GM12873 (cell line): ENCODE measurements at regions not wholly inside any gene's neighbourhood (a gene's known extent, or its start where the extent isn't known, plus 50 kb on each side); places are given as distances from the start of the nearest gene placed in this dataset.

Source experiments
- CTCF ChIP-seq: IDR thresholded peaks from 2 replicates; pipeline ENCODE4 v1.5.1; 2012; ENCODE audit warnings: low read depth, mild to moderate bottlenecking, moderate library complexity, low read length, control low read depth; ENCODE audit not compliant: insufficient read depth; ENCODE audit errors: missing control alignments

GRCh38 chr21:36532769-36533467 is 53.0 kb upstream of the CLDN14 start:
- no peak for TF ChIP-seq CTCF

- TF ChIP-seq CTCF: no peak
Measured at GRCh38 chr21:36533468-36533848, 53.5 kb upstream of the CLDN14 start.

- TF ChIP-seq CTCF: no peak
Measured at GRCh38 chr21:36534656-36535055, 54.7 kb upstream of the CLDN14 start.

- TF ChIP-seq CTCF: no peak
Measured at GRCh38 chr21:36535618-36536241, 55.8 kb upstream of the CLDN14 start.

- TF ChIP-seq CTCF: no peak
Measured at GRCh38 chr21:36538761-36539160, 58.8 kb upstream of the CLDN14 start.

- TF ChIP-seq CTCF: no peak
Measured at GRCh38 chr21:36539434-36540150, 59.7 kb upstream of the CLDN14 start.

- TF ChIP-seq CTCF: no peak
Measured at GRCh38 chr21:36540700-36541099, 60.8 kb upstream of the CLDN14 start.
